ENCODE measurements at regions not wholly inside any gene's neighbourhood (a gene's known extent, or its start where the extent isn't known, plus 50 kb on each side); places are given as distances from the start of the nearest gene placed in this dataset.
"Not testable (repeated sequence)": the region's sequence is repeated elsewhere in the genome, so short reads cannot be mapped to it uniquely, and the experiment has no call there.

DNA sequence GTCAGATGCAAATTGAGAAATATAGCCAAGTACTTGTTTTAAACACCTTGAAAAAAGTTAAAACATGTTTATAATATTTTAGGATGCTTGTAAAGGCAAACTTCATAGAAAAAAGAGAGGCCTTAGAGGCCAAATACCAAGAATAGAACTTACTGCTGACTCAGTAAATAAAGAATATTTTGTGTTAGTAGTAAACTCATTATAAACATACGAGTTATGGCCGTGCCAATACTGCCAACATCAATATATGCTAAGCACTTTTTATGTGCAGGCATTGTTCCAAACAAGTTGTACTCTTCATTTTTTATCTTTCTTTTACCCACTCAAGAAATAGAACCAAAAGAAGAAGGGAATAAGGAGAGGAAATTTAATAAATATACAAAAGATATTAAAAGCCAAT, 705.9 kb upstream of the NCAM2 start:
- TF ChIP-seq POLR2A (IDR thresholded peaks at IDR 0.05) (no peak), EP300 (IDR thresholded peaks at IDR 0.05; ENCODE audit: low read depth) (no peak), POLR2AphosphoS5 (IDR thresholded peaks at IDR 0.05) (no peak)
- TF ChIP-seq, protein P1, sequence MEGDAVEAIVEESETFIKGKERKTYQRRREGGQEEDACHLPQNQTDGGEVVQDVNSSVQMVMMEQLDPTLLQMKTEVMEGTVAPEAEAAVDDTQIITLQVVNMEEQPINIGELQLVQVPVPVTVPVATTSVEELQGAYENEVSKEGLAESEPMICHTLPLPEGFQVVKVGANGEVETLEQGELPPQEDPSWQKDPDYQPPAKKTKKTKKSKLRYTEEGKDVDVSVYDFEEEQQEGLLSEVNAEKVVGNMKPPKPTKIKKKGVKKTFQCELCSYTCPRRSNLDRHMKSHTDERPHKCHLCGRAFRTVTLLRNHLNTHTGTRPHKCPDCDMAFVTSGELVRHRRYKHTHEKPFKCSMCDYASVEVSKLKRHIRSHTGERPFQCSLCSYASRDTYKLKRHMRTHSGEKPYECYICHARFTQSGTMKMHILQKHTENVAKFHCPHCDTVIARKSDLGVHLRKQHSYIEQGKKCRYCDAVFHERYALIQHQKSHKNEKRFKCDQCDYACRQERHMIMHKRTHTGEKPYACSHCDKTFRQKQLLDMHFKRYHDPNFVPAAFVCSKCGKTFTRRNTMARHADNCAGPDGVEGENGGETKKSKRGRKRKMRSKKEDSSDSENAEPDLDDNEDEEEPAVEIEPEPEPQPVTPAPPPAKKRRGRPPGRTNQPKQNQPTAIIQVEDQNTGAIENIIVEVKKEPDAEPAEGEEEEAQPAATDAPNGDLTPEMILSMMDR (IDR thresholded peaks at IDR 0.05), result no peak
- DNase-seq, result no peak
- H3K36me3 ChIP-seq, result no peaks in the 10 kb centered on the region
- no peak overlapping the region for H3K27ac ChIP-seq
- H3K4me1 ChIP-seq, result no peaks in the 10 kb centered on the region
- WGBS, 2 donors (ENCODE audit: low coverage in 1 of 2), result 31 to 45% methylated on average over 2 of the region's 2 CpGs
- peaks cover 0 to 3% of the 10 kb centered on the region in 2 donors for H3K9me3 ChIP-seq
- in situ Hi-C loops (cut with MboI; ENCODE audit: low pct_ligation_motif_present in 1 of 4, low pct_unique_long_range_greater_than_20kb in 1 of 4, low sequenced_read_pairs in 3 of 4), result no loop called here
- intact Hi-C loops (cut with DNase I; ENCODE audit: low total_unique reads), result no loop called here
- H3K4me3 ChIP-seq, result no peak overlapping the region
- no peaks in the 10 kb centered on the region for H3K27me3 ChIP-seq

DNA sequence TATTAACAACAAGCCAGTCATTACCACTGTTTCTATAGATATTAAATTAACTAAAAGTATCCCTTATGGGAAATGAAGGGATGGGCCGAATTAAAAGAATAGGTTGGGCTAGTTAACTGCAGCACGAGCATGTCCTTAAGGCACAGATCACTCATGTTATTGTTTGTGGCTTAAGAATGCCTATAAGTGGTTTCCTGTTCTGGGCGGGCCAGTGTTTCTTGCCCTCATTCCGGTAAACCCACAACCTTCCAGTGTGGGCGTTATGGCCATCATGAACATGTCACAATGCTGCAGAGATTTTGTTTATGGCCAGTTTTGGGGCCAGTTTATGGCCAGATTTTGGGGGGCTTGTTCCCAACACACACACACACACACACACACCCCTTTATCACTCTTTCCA, 705.4 kb upstream of the NCAM2 start:
- intact Hi-C loops (cut with DNase I; ENCODE audit: low total_unique reads); H3K4me1 ChIP-seq: not testable (repeated sequence)
- 72 to 100% methylated on average over 1 to 5 of the region's 5 CpGs for WGBS, 2 donors (ENCODE audit: low coverage in 1 of 2)

DNA sequence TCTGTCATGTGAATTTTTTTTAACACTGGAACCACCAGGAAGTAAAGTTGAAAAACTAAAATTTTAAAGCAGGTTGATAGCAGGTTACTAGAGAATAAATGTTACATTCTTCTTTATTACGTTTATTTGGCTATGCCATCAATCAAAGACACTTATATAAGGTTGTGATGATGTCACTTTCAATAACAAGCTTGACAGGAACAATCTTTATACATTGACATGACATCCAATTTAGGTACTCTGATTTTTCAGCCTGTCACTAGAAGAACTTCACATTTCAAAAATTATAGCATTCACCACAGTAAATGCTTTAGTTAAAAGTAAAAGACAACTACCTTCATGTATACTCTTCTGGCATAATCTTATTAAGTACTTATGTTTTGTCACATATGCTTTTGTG, 696.8 kb upstream of the NCAM2 start:
- Histone ChIP-seq H3K36me3 (no peaks in the 10 kb centered on the region), H3K27ac (no peak overlapping the region), H3K4me3 (no peak overlapping the region), H3K9me3 (no peaks in the 10 kb centered on the region), H3K4me1 (no peaks in the 10 kb centered on the region), H3K27me3 (no peaks in the 10 kb centered on the region)
- 28 to 38% methylated on average over 1 of the region's 1 CpG for WGBS, 2 donors (ENCODE audit: low coverage in 1 of 2)
- TF ChIP-seq, protein P1 (IDR thresholded peaks at IDR 0.05), result no peak
- TF ChIP-seq EP300 (IDR thresholded peaks at IDR 0.05; ENCODE audit: low read depth), result no peak
- TF ChIP-seq POLR2AphosphoS5 (IDR thresholded peaks at IDR 0.05), result no peak
- DNase-seq, result no peak
- in situ Hi-C loops (cut with MboI; ENCODE audit: low pct_ligation_motif_present in 1 of 4, low pct_unique_long_range_greater_than_20kb in 1 of 4, low sequenced_read_pairs in 3 of 4), result no loop called here
- intact Hi-C loops (cut with DNase I; ENCODE audit: low total_unique reads), result no loop called here

More for the DNA sequence above, 705.4 kb upstream of the NCAM2 start:
- H3K27ac ChIP-seq; H3K36me3 ChIP-seq; DNase-seq; H3K4me3 ChIP-seq; H3K27me3 ChIP-seq; H3K9me3 ChIP-seq; in situ Hi-C loops (cut with MboI; ENCODE audit: low pct_ligation_motif_present in 1 of 4, low pct_unique_long_range_greater_than_20kb in 1 of 4, low sequenced_read_pairs in 3 of 4): not testable (repeated sequence)

DNA sequence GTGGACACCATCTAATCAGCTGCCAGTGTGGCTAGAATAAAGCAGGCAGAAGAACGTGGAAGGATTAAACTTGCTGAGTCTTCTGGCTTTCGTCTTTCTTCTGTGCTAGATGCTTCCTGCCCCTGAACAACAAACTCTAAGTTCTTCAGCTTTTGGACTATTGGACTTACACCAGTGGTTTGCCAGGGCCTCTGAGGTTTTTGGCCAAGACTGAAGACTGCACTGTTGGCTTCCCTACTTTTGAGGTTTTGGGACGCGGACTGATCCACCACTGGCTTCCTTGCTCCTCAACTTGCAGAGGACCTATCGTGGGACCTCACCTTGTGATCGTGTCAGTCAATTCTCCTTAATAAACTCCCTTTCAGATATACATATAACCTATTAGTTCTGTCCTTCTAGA, 696.1 kb upstream of the NCAM2 start:
- in situ Hi-C loops (cut with MboI; ENCODE audit: low pct_ligation_motif_present in 1 of 4, low pct_unique_long_range_greater_than_20kb in 1 of 4, low sequenced_read_pairs in 3 of 4) (no loop called here), intact Hi-C loops (cut with DNase I; ENCODE audit: low total_unique reads) (no loop called here)
- no peaks in the 10 kb centered on the region for H3K36me3 ChIP-seq
- no peak for DNase-seq
- 50 to 76% methylated on average over 1 to 6 of the region's 6 CpGs for WGBS, 2 donors (ENCODE audit: low coverage in 1 of 2)
- H3K9me3 ChIP-seq, result no peaks in the 10 kb centered on the region
- H3K4me3 ChIP-seq, result no peak overlapping the region
- TF ChIP-seq POLR2AphosphoS5 (IDR thresholded peaks at IDR 0.05) (no peak), POLR2A (IDR thresholded peaks at IDR 0.05) (no peak), EP300 (IDR thresholded peaks at IDR 0.05; ENCODE audit: low read depth) (no peak)
- TF ChIP-seq, protein P1 (IDR thresholded peaks at IDR 0.05), result no peak
- no peak overlapping the region for H3K27ac ChIP-seq
- H3K27me3 ChIP-seq, result no peaks in the 10 kb centered on the region
- no peaks in the 10 kb centered on the region for H3K4me1 ChIP-seq

DNA sequence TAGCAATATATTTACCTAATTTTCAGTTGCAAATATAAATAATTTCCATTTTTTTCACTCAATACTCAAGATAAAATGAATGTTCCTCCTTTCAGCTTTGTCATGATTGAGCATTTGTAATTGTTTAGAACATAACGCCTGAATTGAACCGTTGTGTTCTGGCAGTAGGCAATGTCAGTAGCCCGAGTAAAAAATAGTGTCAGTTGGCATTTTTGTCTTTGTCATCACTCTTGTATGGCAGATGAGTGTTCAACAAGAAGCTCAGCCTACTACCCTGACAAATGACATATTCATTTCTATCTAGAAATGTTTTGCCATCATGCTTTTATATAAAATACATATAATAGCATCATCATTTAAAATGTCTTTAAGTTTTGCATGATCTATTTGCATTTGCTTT, 691.4 kb upstream of the NCAM2 start:
- no peaks in the 10 kb centered on the region for H3K27me3 ChIP-seq
- no peak for DNase-seq
- no peaks in the 10 kb centered on the region for H3K4me1 ChIP-seq
- no peak overlapping the region for H3K4me3 ChIP-seq
- WGBS, 2 donors (ENCODE audit: low coverage in 1 of 2), result 76 to 82% methylated on average over 3 of the region's 3 CpGs
- H3K9me3 ChIP-seq, result no peaks in the 10 kb centered on the region
- intact Hi-C loops (cut with DNase I; ENCODE audit: low total_unique reads) (no loop called here), in situ Hi-C loops (cut with MboI; ENCODE audit: low pct_ligation_motif_present in 1 of 4, low pct_unique_long_range_greater_than_20kb in 1 of 4, low sequenced_read_pairs in 3 of 4) (no loop called here)
- no peak overlapping the region for H3K27ac ChIP-seq
- TF ChIP-seq, protein P1 (IDR thresholded peaks at IDR 0.05), result no peak
- no peak for TF ChIP-seq POLR2A (IDR thresholded peaks at IDR 0.05)
- TF ChIP-seq EP300 (IDR thresholded peaks at IDR 0.05; ENCODE audit: low read depth), result no peak
- no peak for TF ChIP-seq POLR2AphosphoS5 (IDR thresholded peaks at IDR 0.05)
- no peaks in the 10 kb centered on the region for H3K36me3 ChIP-seq
